Spleen (tissue), 7 donors: ENCODE measurements at regions not wholly inside any gene's neighbourhood (a gene's known extent, or its start where the extent isn't known, plus 50 kb on each side); places are given as distances from the start of the nearest gene placed in this dataset.

ENCODE experiments used
- CTCF ChIP-seq, 11 experiments: fragments of 200-600 bp in 7 of 11; fragments of 450-650 bp in 4 of 11; sonication (generic) in 4 of 11; IDR thresholded peaks in 8 of 11; conservative IDR thresholded peaks in 3 of 11; 1 replicate in 7 of 11; 2 replicates in 4 of 11; pipeline versions ENCODE4 v1.4.0 to v1.8.0; 2016 to 2021; ENCODE audit warnings: antibody characterized with exemption in 11 of 11, inconsistent platforms in 4 of 11, mild to moderate bottlenecking in 1 of 11
- POLR2A ChIP-seq, 3 donors: fragments of 450-650 bp; IDR thresholded peaks; one replicate each; pipeline ENCODE4 v1.5.1; 2017; ENCODE audit warnings: antibody characterized with exemption in 3 of 3, mild to moderate bottlenecking in 1 of 3
- POLR2AphosphoS5 ChIP-seq, 3 donors: sonication (generic); formaldehyde crosslinking; IDR thresholded peaks; one replicate each; pipeline ENCODE4 v1.5.1; 2017; ENCODE audit warnings: antibody characterized with exemption in 3 of 3
- donor health status: DM: no; HTN: no; CAD: no; lungs with moderate emphysema.
- donor health status: DM: no; HTN: no; CAD: no.
- donor health status: DM: no; HTN: no; CAD: no.

- TF ChIP-seq CTCF (IDR thresholded peaks at IDR 0.05 in 8 of 11, conservative IDR thresholded peaks at IDR 0.05 in 3 of 11) (no peak), POLR2AphosphoS5 (IDR thresholded peaks at IDR 0.05) (no peak), POLR2A (IDR thresholded peaks at IDR 0.05) (no peak)
These were observed 63.7 kb upstream of the SULF2 start for GRCh38 chr20:47849006-47849405.
